Gastrocnemius medialis (tissue), 4 donors: ENCODE measurements at regions not wholly inside any gene's neighbourhood (a gene's known extent, or its start where the extent isn't known, plus 50 kb on each side); places are given as distances from the start of the nearest gene placed in this dataset.

ENCODE experiments used
- ATAC-seq, 2 donors: fragments of 150-250 bp; one replicate each; pipeline ENCODE4 v1.9.1; 2016
- DNase-seq, 2 donors: peaks; one replicate each; pipeline ENCODE4 v3.0.0-alpha.2; 2019
- H3K27ac ChIP-seq, 4 donors: fragments of 200-600 bp; sonication (generic); 1 replicate in 1 of 4; 2 replicates in 3 of 4; pipeline ENCODE4 v1.5.1; 2016 to 2018; ENCODE audit warnings: mild to moderate bottlenecking in 2 of 4, moderate library complexity in 1 of 4
- H3K27me3 ChIP-seq, 3 donors: fragments of 200-600 bp; sonication (generic) in 2 of 3; 1 replicate in 1 of 3; 2 replicates in 2 of 3; pipeline versions ENCODE4 v1.5.1 to v1.6.0; 2016 to 2019; ENCODE audit warnings: mild to moderate bottlenecking in 1 of 3, moderate library complexity in 1 of 3
- H3K36me3 ChIP-seq, 2 donors: fragments of 200-600 bp; sonication (generic) in 1 of 2; one replicate each; pipeline ENCODE4 v1.5.1; 2017 to 2018
- H3K4me1 ChIP-seq, 2 donors: fragments of 200-600 bp; sonication (generic) in 1 of 2; one replicate each; pipeline ENCODE4 v1.5.1; 2016 to 2017; ENCODE audit warnings: mild to moderate bottlenecking in 2 of 2
- H3K4me3 ChIP-seq, 4 donors: fragments of 200-600 bp; sonication (generic) in 3 of 4; 1 replicate in 1 of 4; 2 replicates in 3 of 4; pipeline ENCODE4 v1.5.1; 2016 to 2019; ENCODE audit warnings: mild to moderate bottlenecking in 2 of 4
- H3K9me3 ChIP-seq, 3 donors: fragments of 200-600 bp; sonication (generic) in 2 of 3; 1 replicate in 1 of 3; 2 replicates in 2 of 3; pipeline ENCODE4 v1.5.1; 2016 to 2019
- CTCF ChIP-seq, 5 experiments: fragments of 450-650 bp in 3 of 5; fragments of 200-600 bp in 2 of 5; sonication (generic) in 2 of 5; IDR thresholded peaks in 4 of 5; conservative IDR thresholded peaks in 1 of 5; 1 replicate in 4 of 5; 2 replicates in 1 of 5; pipeline ENCODE4 v1.5.1; 2016 to 2019; ENCODE audit warnings: antibody characterized with exemption in 5 of 5, mild to moderate bottlenecking in 3 of 5, moderate library complexity in 3 of 5
- POLR2A ChIP-seq, 2 donors: fragments of 450-650 bp; IDR thresholded peaks; one replicate each; pipeline ENCODE4 v1.6.1; 2017; ENCODE audit warnings: antibody characterized with exemption in 2 of 2, mild to moderate bottlenecking in 2 of 2, moderate library complexity in 2 of 2
- in situ Hi-C, 4 donors: fragments of 200-750 bp; cut with MboI; loops; one replicate each; pipeline versions ENCODE4 v1.15.0 to v1.8.0; 2017; ENCODE audit warnings: low sequenced_read_pairs in 4 of 4
- intact Hi-C: fragments of 100-400 bp; cut with DNase I; formaldehyde crosslinking; loops from one replicate; pipeline ENCODE4 v1.15.1; 2023; ENCODE audit warnings: low total_unique reads

GRCh38 chr4:125003840-125004239, 291.3 kb upstream of the ANKRD50 start:
- H3K4me1 ChIP-seq, result no peaks in the 10 kb centered on the region
- H3K36me3 ChIP-seq, result no peaks in the 10 kb centered on the region
- intact Hi-C loops (no loop called here), in situ Hi-C loops (no loop called here)
- no peak for TF ChIP-seq POLR2A (IDR thresholded peaks at IDR 0.05)
- no peak for TF ChIP-seq CTCF (IDR thresholded peaks at IDR 0.05 in 4 of 5, conservative IDR thresholded peaks at IDR 0.05 in 1 of 5)
- no peaks in the 10 kb centered on the region for H3K9me3 ChIP-seq
- H3K27me3 ChIP-seq, result no peaks in the 10 kb centered on the region
- H3K4me3 ChIP-seq, result no peak overlapping the region
- H3K27ac ChIP-seq, result no peak overlapping the region
- ATAC-seq, result no peak
- DNase-seq, result no peak

GRCh38 chr4:124997991-124998390, 285.5 kb upstream of the ANKRD50 start:
- ATAC-seq (no peak), DNase-seq (no peak)
- Histone ChIP-seq H3K4me1 (no peaks in the 10 kb centered on the region), H3K27me3 (no peaks in the 10 kb centered on the region), H3K27ac (no peak overlapping the region), H3K36me3 (no peaks in the 10 kb centered on the region), H3K4me3 (no peak overlapping the region), H3K9me3 (no peaks in the 10 kb centered on the region)
- no peak for TF ChIP-seq POLR2A (IDR thresholded peaks at IDR 0.05)
- no peak for TF ChIP-seq CTCF (IDR thresholded peaks at IDR 0.05 in 4 of 5, conservative IDR thresholded peaks at IDR 0.05 in 1 of 5)
- in situ Hi-C loops (no loop called here), intact Hi-C loops (no loop called here)

GRCh38 chr4:124997124-124997523, 284.6 kb upstream of the ANKRD50 start:
- H3K36me3 ChIP-seq, result no peaks in the 10 kb centered on the region
- no peaks in the 10 kb centered on the region for H3K9me3 ChIP-seq
- ATAC-seq (no peak), DNase-seq (no peak)
- no peaks in the 10 kb centered on the region for H3K4me1 ChIP-seq
- in situ Hi-C loops (no loop called here), intact Hi-C loops (no loop called here)
- H3K4me3 ChIP-seq, result no peak overlapping the region
- no peak for TF ChIP-seq CTCF (IDR thresholded peaks at IDR 0.05 in 4 of 5, conservative IDR thresholded peaks at IDR 0.05 in 1 of 5)
- TF ChIP-seq POLR2A (IDR thresholded peaks at IDR 0.05), result no peak
- H3K27ac ChIP-seq, result no peak overlapping the region
- no peaks in the 10 kb centered on the region for H3K27me3 ChIP-seq

- no peaks in the 10 kb centered on the region for H3K36me3 ChIP-seq
- H3K27me3 ChIP-seq, result no peaks in the 10 kb centered on the region
- in situ Hi-C loops (no loop called here), intact Hi-C loops (no loop called here)
- no peak overlapping the region for H3K4me3 ChIP-seq
- no peaks in the 10 kb centered on the region for H3K9me3 ChIP-seq
- H3K27ac ChIP-seq, result no peak overlapping the region
- H3K4me1 ChIP-seq, result no peaks in the 10 kb centered on the region
- ATAC-seq (no peak), DNase-seq (no peak)
- TF ChIP-seq POLR2A (IDR thresholded peaks at IDR 0.05) (no peak), CTCF (IDR thresholded peaks at IDR 0.05 in 4 of 5, conservative IDR thresholded peaks at IDR 0.05 in 1 of 5) (no peak)
These were observed 281.3 kb upstream of the ANKRD50 start for GRCh38 chr4:124993838-124994237.

GRCh38 chr4:124990398-124990797, 277.9 kb upstream of the ANKRD50 start:
- no peaks in the 10 kb centered on the region for H3K9me3 ChIP-seq
- ATAC-seq (no peak), DNase-seq (no peak)
- H3K4me1 ChIP-seq, result no peaks in the 10 kb centered on the region
- intact Hi-C loops (no loop called here), in situ Hi-C loops (no loop called here)
- H3K27ac ChIP-seq, result no peak overlapping the region
- no peak overlapping the region for H3K4me3 ChIP-seq
- TF ChIP-seq POLR2A (IDR thresholded peaks at IDR 0.05) (no peak), CTCF (IDR thresholded peaks at IDR 0.05 in 4 of 5, conservative IDR thresholded peaks at IDR 0.05 in 1 of 5) (no peak)
- no peaks in the 10 kb centered on the region for H3K27me3 ChIP-seq
- H3K36me3 ChIP-seq, result no peaks in the 10 kb centered on the region
